Liver (tissue), 3 donors: ENCODE measurements at regions not wholly inside any gene's neighbourhood (a gene's known extent, or its start where the extent isn't known, plus 50 kb on each side); places are given as distances from the start of the nearest gene placed in this dataset.

Experiments
- ATF3 ChIP-seq: IDR thresholded peaks from 2 replicates; pipeline ENCODE4 v1.6.1; 2016; ENCODE audit warnings: antibody characterized with exemption
- CTCF ChIP-seq: fragments of 150-350 bp; IDR thresholded peaks from 2 replicates; pipeline ENCODE4 v1.5.1; 2017; ENCODE audit warnings: improper control_type of control experiment, low read depth, low read length; ENCODE audit not compliant: missing input control
- EGR1 ChIP-seq, 2 donors: IDR thresholded peaks; 2 replicates each; pipeline ENCODE4 v1.6.1; 2016 to 2018; ENCODE audit warnings: antibody characterized with exemption in 2 of 2, low read depth in 2 of 2
- FOXA2 ChIP-seq: IDR thresholded peaks from 2 replicates; pipeline ENCODE4 v1.6.1; 2016; ENCODE audit warnings: antibody characterized with exemption
- GABPA ChIP-seq, 2 donors: IDR thresholded peaks in 1 of 2; conservative IDR thresholded peaks in 1 of 2; 2 replicates each; pipeline ENCODE4 v1.6.1; 2016; ENCODE audit warnings: antibody characterized with exemption in 2 of 2, mild to moderate bottlenecking in 1 of 2, moderate library complexity in 1 of 2
- HNF4G ChIP-seq: IDR thresholded peaks from 2 replicates; pipeline ENCODE4 v1.6.1; 2016; ENCODE audit warnings: antibody characterized with exemption
- MAX ChIP-seq: IDR thresholded peaks from 2 replicates; pipeline ENCODE4 v1.6.1; 2016; ENCODE audit warnings: antibody characterized with exemption
- REST ChIP-seq: IDR thresholded peaks from 2 replicates; pipeline ENCODE4 v1.6.1; 2016; ENCODE audit warnings: antibody characterized with exemption, mild to moderate bottlenecking
- SP1 ChIP-seq: IDR thresholded peaks from 2 replicates; pipeline ENCODE4 v1.6.1; 2018; ENCODE audit warnings: antibody characterized with exemption, mild to moderate bottlenecking
- YY1 ChIP-seq: IDR thresholded peaks from 2 replicates; pipeline ENCODE4 v1.6.1; 2016; ENCODE audit warnings: antibody characterized with exemption, mild to moderate bottlenecking
- ZBTB33 ChIP-seq: IDR thresholded peaks from 2 replicates; pipeline ENCODE4 v1.6.1; 2016; ENCODE audit warnings: antibody characterized with exemption
- donor health status: healthy.
- donor health status: healthy.

GRCh38 chr4:81989202-81989601, 384.6 kb downstream of the HNRNPD start:
- TF ChIP-seq CTCF (no peak), REST (no peak), EGR1 (IDR thresholded peaks at IDR 0.05; ENCODE audit: low read depth in 2 of 2) (no peak), MAX (no peak), SP1 (no peak), GABPA (IDR thresholded peaks at IDR 0.05 in 1 of 2, conservative IDR thresholded peaks at IDR 0.05 in 1 of 2) (no peak), ATF3 (no peak), ZBTB33 (no peak), YY1 (no peak), HNF4G (no peak), FOXA2 (no peak)
